ENCODE measurements at regions not wholly inside any gene's neighbourhood (a gene's known extent, or its start where the extent isn't known, plus 50 kb on each side); places are given as distances from the start of the nearest gene placed in this dataset.

DNA sequence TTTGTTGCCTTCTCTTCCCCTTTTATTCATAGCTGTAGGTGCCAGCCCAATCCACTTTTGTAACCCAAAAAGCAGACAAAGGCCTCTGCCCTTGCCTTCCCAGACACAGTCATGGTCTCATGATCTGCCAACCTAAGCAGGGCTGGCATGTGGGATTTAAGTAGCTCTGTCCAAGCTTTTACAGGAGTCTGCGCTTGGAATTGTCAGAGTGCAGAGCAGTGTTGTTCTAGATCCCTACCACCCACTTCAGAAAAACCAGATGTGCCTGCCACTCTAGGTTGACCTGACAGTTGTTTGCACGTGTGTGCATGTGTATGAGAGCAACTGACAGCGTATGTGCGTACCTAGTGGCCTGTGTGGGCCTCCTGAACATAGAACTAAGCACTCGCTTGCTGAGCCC is 87.8 kb upstream of the SPRY4 start:
- ATAC-seq (no peak), DNase-seq (ENCODE audit: low spot score) (no peak)
- H3K4me3 Mint-ChIP-seq: no peak overlapping the region
- H3K27me3 Mint-ChIP-seq: no peaks in the 10 kb centered on the region
- H3K9me3 Mint-ChIP-seq: no peaks in the 10 kb centered on the region
- no peaks in the 10 kb centered on the region for H3K36me3 Mint-ChIP-seq
- H3K27ac Mint-ChIP-seq: no peak overlapping the region
- peaks cover 0 to 3% of the 10 kb centered on the region in 2 donors for H3K4me1 Mint-ChIP-seq (ENCODE audit: low read depth in 2 of 2)

DNA sequence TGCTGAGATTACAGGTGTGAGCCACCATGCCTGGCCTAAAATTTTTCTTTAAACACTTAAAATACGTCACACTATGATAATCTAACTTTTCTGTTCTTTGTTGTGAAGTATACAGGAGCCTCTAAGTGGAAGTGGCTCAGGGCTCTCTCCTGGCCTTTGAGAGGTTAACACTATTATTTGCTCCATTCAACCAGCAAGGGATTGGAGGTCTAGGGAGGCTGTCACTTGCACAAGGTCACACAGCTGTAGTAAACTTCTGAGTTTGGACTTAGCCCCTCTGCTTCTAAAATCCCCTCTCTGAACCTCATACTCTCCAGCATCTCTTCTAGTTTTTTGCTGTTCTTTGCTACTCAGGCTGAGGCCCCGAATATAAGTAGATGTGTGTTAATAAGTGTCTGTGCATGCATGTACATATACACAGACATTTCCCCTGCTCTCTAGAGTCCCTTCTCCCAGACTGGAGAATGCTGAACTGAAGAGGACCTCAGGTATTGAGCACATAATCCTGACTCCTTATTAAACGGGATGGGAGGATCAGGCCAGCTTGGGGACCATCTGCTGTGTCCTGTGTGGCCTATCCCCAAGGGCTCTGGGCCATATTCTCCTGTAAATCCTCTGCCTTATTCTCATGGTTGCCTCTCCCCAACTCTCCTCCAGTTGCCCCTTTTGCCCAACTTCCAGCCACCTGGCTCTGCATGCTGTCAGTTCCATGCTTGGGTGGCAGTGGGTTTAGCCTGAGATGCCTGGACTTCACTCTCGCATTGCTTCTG is 87.0 kb upstream of the SPRY4 start:
- Mint-ChIP-seq H3K4me1 (ENCODE audit: low read depth in 2 of 2) (peaks cover 0 to 3% of the 10 kb centered on the region in 2 donors), H3K9me3 (no peaks in the 10 kb centered on the region), H3K4me3 (no peak overlapping the region), H3K27me3 (peaks cover 3 to 6% of the 10 kb centered on the region in 2 donors), H3K36me3 (no peaks in the 10 kb centered on the region), H3K27ac (no peak overlapping the region)
- no peak for DNase-seq (ENCODE audit: low spot score)
- ATAC-seq: no peak

DNA sequence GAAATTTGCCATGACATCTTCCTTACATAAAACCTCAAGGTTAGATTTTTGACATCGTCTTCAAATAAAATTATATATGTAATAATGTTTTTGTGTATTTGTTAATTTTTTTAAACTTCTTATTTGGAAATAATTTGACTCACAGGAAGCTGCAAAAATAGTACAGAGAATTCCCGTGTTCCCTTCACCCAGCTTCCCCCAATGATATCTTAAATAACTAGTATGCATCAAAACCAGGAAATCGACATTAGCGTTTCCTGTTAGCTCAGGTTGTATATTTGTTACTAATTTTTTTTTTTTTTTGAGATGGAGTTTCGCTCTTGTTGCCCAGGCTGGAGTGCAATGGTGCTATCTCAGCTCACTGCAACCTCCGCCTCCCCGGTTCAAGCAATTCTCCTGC is 86.3 kb upstream of the SPRY4 start:
- Mint-ChIP-seq H3K36me3 (no peaks in the 10 kb centered on the region), H3K4me3 (no peak overlapping the region), H3K9me3 (no peaks in the 10 kb centered on the region), H3K27me3 (peaks cover 3 to 6% of the 10 kb centered on the region in 2 donors), H3K27ac (no peak overlapping the region), H3K4me1 (ENCODE audit: low read depth in 2 of 2) (peaks cover 0 to 3% of the 10 kb centered on the region in 2 donors)
- DNase-seq (ENCODE audit: low spot score): no peak
- no peak for ATAC-seq

DNA sequence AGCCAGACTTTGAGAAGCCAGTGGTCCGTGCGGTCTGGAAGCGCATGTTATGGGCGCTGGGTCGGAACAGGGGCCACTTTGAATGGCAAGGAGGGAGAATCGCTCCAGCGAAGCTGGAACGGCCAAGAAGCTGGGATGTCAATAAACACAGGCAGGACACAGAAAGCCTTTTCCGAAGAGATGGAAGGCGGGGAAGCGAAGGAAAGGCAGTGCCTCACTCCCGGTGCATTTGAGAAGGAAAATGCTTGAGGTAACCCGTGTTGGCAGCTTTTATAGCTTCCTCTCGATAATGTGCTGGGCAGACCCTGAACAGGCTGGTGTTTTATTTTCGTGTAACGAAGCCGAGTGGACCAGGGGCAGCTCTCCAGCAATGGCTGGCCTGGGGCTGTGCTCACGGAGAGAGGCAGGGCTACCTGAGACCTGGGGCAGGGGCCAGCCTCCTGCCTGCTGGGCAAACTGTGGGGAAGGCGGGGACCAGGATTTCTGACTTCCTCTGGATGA is 84.2 kb upstream of the SPRY4 start:
- H3K27ac Mint-ChIP-seq: no peak overlapping the region
- no peak overlapping the region for H3K4me3 Mint-ChIP-seq
- H3K27me3 Mint-ChIP-seq: peaks cover 9 to 13% of the 10 kb centered on the region in 2 donors
- H3K4me1 Mint-ChIP-seq (ENCODE audit: low read depth in 2 of 2): peaks cover 0 to 1% of the 10 kb centered on the region in 2 donors
- peak in 1 of 2 donors; percentile 21 for ATAC-seq
- no peaks in the 10 kb centered on the region for H3K9me3 Mint-ChIP-seq
- no peaks in the 10 kb centered on the region for H3K36me3 Mint-ChIP-seq
- no peak for DNase-seq (ENCODE audit: low spot score)

DNA sequence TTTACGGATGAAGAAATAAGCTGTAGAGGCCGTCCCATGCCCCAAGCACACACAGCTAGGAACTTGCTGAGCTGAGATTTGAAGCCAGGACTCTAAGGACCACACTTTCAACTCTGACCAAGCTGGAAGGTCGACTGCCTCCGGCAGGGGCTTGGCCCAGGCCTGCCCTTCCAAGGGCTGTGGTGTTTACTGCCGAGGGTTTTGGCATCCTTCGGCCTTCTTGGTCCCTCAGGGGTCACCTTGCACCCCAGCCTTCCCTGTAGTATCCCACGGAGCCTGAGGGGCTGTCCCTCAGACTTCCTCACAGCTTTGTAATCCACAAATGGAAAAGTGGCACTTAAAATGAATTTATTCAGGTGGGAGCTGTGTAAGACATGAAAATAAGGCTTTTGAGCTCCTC is 83.7 kb upstream of the SPRY4 start:
- Mint-ChIP-seq H3K36me3 (no peaks in the 10 kb centered on the region), H3K4me3 (no peak overlapping the region), H3K9me3 (no peaks in the 10 kb centered on the region), H3K27ac (no peak overlapping the region), H3K4me1 (ENCODE audit: low read depth in 2 of 2) (peaks cover 0 to 6% of the 10 kb centered on the region in 2 donors), H3K27me3 (peaks cover 10 to 17% of the 10 kb centered on the region in 2 donors)
- ATAC-seq (no peak), DNase-seq (ENCODE audit: low spot score) (no peak)

DNA sequence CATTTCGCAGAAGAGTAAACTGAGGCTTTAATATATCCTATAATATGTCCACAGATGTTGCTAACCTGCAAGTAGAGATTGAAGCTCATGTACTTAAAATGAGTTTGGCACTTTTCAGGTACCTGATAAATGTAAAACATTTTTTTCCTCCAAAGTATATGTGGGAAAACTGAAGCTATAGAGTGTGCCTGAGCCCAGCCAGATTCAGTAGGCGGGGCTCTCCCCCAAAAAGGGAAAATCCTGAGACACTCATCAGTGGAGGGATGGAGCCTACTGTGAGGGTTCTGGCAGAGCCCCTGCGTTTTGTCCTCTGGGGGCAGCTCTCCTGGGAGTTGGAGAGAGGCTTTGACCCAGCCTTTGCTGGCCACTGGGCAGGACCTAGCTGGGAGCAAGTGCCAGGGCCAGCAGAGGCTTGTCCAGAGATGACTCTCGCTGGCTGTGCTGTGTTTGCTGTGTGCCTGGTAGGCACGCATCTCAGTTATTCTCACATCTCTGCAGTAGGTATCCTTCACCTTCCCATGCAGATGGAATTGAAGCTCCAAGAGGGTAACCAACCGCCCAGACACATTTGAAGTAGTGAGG is 81.1 kb upstream of the SPRY4 start:
- no peak overlapping the region for H3K4me3 Mint-ChIP-seq
- H3K27me3 Mint-ChIP-seq: peaks cover 13 to 17% of the 10 kb centered on the region in 2 donors

DNA sequence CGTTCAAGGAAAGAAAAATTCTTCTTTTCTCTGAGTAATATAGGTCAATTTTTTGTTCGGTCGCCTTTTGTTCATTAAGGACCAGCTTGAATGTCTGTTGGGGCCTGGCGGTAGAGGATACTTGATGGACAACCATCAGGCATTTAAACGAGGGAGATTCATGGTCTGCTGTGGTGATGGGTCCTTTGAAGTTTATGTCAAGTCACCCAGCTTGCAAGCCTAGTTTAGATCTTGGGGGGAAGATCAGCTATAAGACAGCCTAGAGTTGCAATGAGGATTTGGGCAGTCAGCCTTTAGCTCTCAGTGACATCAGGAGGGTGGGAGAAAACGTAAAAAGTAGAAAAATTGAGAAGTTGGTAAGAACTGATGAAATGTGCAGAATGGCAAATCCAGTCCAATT is 80.2 kb upstream of the SPRY4 start:
- Mint-ChIP-seq H3K36me3 (no peaks in the 10 kb centered on the region), H3K27ac (no peak overlapping the region), H3K27me3 (peaks cover 16 to 17% of the 10 kb centered on the region in 2 donors), H3K4me1 (ENCODE audit: low read depth in 2 of 2) (peaks cover 5 to 11% of the 10 kb centered on the region in 2 donors), H3K4me3 (no peak overlapping the region), H3K9me3 (no peaks in the 10 kb centered on the region)
- DNase-seq (ENCODE audit: low spot score) (no peak), ATAC-seq (no peak)

More for the DNA sequence above, 81.1 kb upstream of the SPRY4 start:
- ATAC-seq (no peak), DNase-seq (ENCODE audit: low spot score) (no peak)
- no peak overlapping the region for H3K27ac Mint-ChIP-seq
- no peaks in the 10 kb centered on the region for H3K9me3 Mint-ChIP-seq
- H3K4me1 Mint-ChIP-seq (ENCODE audit: low read depth in 2 of 2): peaks cover 5 to 11% of the 10 kb centered on the region in 2 donors
- no peaks in the 10 kb centered on the region for H3K36me3 Mint-ChIP-seq

DNA sequence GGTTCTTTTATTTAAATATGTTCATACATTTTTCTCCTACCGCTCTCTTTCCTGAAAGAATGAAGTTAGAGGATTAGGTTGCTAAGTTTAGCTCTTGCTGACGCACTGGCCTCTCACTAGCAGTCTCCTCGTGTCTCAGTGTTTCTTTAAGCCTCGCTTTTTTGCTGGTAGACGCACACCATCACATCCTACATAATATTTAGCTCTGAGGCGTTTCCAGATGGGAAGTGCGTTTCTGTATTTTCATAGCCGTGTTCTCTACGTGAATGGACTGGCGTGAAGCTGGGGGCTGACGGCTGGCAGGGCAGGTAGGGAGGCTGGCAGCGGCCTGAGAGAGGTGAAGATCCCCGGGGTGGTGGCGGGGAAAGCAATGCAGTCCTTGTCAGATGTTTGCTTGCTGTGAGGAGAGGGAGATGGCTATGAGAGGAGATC is 79.2 kb upstream of the SPRY4 start:
- Mint-ChIP-seq H3K9me3 (no peaks in the 10 kb centered on the region), H3K27ac (no peak overlapping the region), H3K36me3 (no peaks in the 10 kb centered on the region), H3K27me3 (peaks cover 16 to 17% of the 10 kb centered on the region in 2 donors), H3K4me3 (no peak overlapping the region), H3K4me1 (ENCODE audit: low read depth in 2 of 2) (peaks cover 5 to 11% of the 10 kb centered on the region in 2 donors)
- DNase-seq (ENCODE audit: low spot score): no peak
- ATAC-seq: no peak

DNA sequence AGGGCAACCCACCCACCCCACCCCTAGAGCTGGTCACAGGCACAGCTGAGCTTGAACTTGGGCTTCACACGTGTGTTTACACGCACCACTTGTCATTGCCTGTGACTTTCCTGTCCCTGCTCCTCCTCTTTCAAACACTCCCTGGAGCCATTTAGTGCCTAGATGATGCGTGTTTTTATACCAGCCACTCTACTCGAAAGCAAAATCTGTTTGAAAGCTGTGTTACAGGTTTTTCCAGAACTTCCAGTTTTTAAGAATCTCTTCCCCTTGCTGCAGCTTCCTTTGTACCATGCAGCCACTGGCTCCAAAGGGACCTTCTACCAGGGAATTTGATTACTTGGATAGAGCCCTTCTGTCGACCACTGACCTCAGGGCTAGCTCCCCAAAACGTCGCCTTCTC is 78.8 kb upstream of the SPRY4 start:
- H3K4me1 Mint-ChIP-seq (ENCODE audit: low read depth in 2 of 2): peaks cover 5 to 11% of the 10 kb centered on the region in 2 donors
- DNase-seq (ENCODE audit: low spot score) (no peak), ATAC-seq (no peak)
- H3K27ac Mint-ChIP-seq: no peak overlapping the region
- no peak overlapping the region for H3K4me3 Mint-ChIP-seq
- H3K9me3 Mint-ChIP-seq: no peaks in the 10 kb centered on the region
- H3K27me3 Mint-ChIP-seq: peaks cover 16 to 17% of the 10 kb centered on the region in 2 donors
- no peaks in the 10 kb centered on the region for H3K36me3 Mint-ChIP-seq

DNA sequence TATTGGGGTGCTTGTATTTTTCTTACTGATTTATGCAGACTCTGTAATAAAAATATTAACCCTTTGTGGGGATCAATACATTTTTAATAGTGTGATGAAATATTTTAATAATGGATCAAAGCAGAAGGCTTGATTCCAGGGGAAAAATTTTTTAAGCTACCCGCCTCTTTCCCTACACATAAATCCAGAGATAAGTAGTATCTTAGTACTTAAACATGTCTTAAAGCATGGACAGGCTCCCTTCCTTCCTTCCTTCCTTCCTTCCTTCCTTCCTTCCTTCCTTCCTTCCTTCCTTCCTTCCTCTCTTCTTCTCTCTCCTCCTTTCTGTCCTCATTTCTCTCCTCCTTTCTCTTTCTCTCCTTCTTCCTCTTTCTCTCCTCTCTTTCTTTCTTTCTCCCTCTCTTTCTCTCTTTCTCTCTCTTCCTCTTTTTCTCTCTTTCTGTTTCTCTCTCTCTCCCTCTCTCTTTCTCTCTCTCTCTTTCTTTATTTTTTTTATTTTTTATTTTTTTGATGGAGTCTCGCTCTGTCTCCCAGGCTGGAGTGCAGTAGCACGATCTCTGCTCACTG is 78.0 kb upstream of the SPRY4 start:
- Mint-ChIP-seq H3K27me3 (peaks cover 16 to 17% of the 10 kb centered on the region in 2 donors), H3K36me3 (no peaks in the 10 kb centered on the region), H3K9me3 (no peaks in the 10 kb centered on the region), H3K4me1 (ENCODE audit: low read depth in 2 of 2) (peaks cover 5 to 11% of the 10 kb centered on the region in 2 donors), H3K27ac (no peak overlapping the region), H3K4me3 (no peak overlapping the region)
- DNase-seq (ENCODE audit: low spot score) (no peak), ATAC-seq (no peak)

DNA sequence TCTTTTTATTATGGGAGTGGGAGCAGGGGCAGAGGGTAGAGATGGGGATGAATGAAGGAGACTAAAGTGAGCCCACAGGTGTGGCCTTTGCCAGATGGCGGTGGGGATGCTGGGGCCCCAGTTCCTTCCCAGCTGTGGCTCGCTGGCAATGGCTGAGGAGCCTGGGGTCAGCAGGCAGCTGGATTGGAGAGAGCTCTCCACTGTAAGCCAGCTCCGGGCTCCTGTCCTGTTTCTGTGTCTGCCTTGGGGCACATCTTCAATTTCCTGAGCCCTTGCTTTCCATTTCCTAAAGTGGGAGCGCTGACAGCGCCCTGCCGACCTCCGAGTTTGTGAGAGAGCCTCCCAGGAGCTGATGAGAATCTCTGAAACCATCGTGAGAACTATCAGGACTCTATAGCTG is 75.6 kb upstream of the SPRY4 start:
- H3K27ac Mint-ChIP-seq: peak overlapping the region in 1 of 2 donors; percentile 62
- ATAC-seq (no peak), DNase-seq (ENCODE audit: low spot score) (no peak)
- peaks cover 19% of the 10 kb centered on the region for H3K36me3 Mint-ChIP-seq
- peaks cover 13 to 20% of the 10 kb centered on the region in 2 donors for H3K27me3 Mint-ChIP-seq
- no peak overlapping the region for H3K4me3 Mint-ChIP-seq
- peaks cover 17% of the 10 kb centered on the region for H3K9me3 Mint-ChIP-seq
- H3K4me1 Mint-ChIP-seq (ENCODE audit: low read depth in 2 of 2): peaks cover 5 to 15% of the 10 kb centered on the region in 2 donors

DNA sequence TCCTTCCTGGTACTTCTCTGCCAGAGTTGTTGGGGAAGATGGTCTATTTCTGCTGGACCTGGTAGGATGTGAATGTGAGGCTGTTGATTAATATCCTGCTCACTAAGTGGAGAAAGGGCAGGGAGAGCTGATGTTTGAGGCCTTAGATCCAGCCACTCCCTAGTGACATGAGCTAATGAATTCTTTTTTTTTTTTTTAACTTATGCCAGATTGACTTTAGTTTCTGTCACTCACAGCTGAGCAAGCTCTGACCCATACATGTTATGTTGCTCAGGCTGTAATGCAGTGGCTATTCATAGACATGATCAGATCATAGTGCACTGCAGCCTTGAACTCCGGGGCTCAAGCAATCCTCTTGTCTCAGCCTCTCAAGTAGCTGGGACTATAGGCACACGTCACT is 75.1 kb upstream of the SPRY4 start:
- peaks cover 13 to 23% of the 10 kb centered on the region in 2 donors for H3K27me3 Mint-ChIP-seq
- ATAC-seq: no peak
- peak overlapping the region in 1 of 2 donors; percentile 62 for H3K27ac Mint-ChIP-seq
- no peak overlapping the region for H3K4me3 Mint-ChIP-seq
- H3K4me1 Mint-ChIP-seq (ENCODE audit: low read depth in 2 of 2): peaks cover 5 to 19% of the 10 kb centered on the region in 2 donors
- no peak for DNase-seq (ENCODE audit: low spot score)
- H3K9me3 Mint-ChIP-seq: peaks cover 19% of the 10 kb centered on the region
- H3K36me3 Mint-ChIP-seq: peaks cover 22% of the 10 kb centered on the region

DNA sequence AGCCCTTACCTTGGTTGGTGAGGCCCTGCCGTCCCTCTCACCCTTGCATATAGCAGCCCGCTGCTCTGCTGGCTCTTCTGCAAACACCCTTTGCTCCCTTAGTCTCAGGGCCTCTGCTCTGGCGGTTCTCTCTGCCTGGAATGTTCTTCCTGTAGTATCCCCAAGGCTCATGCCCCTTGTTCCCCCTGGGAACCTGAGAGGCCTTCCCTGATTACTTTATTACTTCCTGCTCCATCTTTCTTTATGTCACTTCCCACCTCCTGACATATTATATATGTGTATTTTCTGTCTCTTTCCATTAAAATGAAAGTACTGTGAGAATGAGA is 73.9 kb upstream of the SPRY4 start:
- H3K36me3 Mint-ChIP-seq: peaks cover 22% of the 10 kb centered on the region
- peaks cover 19% of the 10 kb centered on the region for H3K9me3 Mint-ChIP-seq
- DNase-seq (ENCODE audit: low spot score) (no peak), ATAC-seq (no peak)
- H3K27ac Mint-ChIP-seq: no peak overlapping the region
- H3K4me3 Mint-ChIP-seq: no peak overlapping the region
- peaks cover 5 to 14% of the 10 kb centered on the region in 2 donors for H3K4me1 Mint-ChIP-seq (ENCODE audit: low read depth in 2 of 2)
- peaks cover 6 to 13% of the 10 kb centered on the region in 2 donors for H3K27me3 Mint-ChIP-seq

Measured in natural killer cell treated with Interleukin-12 subunit alpha and Interleukin-12 subunit beta and Interleukin-15 and Interleukin-18, amount 100 ng/mL, for 72 hours (primary cell).